ENCODE measurements at regions not wholly inside any gene's neighbourhood (a gene's known extent, or its start where the extent isn't known, plus 50 kb on each side); places are given as distances from the start of the nearest gene placed in this dataset.

GRCh38 chr16:35733971-35734702, 2274.7 kb downstream of the TP53TG3F start:
- no peaks in the 10 kb centered on the region for H3K27me3 ChIP-seq (ENCODE audit: low read depth, low read length)
- no peak overlapping the region for H3K4me2 ChIP-seq (ENCODE audit: low read length)
- no peak overlapping the region for H3K9ac ChIP-seq (ENCODE audit: low read length)
- no peaks in the 10 kb centered on the region for H4K20me1 ChIP-seq (ENCODE audit: insufficient read depth, low read length)
- TF ChIP-seq EZH2phosphoT487 (IDR thresholded peaks at IDR 0.05; ENCODE audit: low read depth) (no peak), CTCF (IDR thresholded peaks at IDR 0.05; ENCODE audit: low read depth, low read length) (no peak)
- no peaks in the 10 kb centered on the region for H3K79me2 ChIP-seq (ENCODE audit: low read length)
- H3K4me3 ChIP-seq (ENCODE audit: low read length) = no peak overlapping the region
- no peak overlapping the region for H3K27ac ChIP-seq (ENCODE audit: low read length)
- no peaks in the 10 kb centered on the region for H3K4me1 ChIP-seq (ENCODE audit: low read length)
- H3K36me3 ChIP-seq (replicated peaks; ENCODE audit: low read depth, low read length) = no peaks in the 10 kb centered on the region
- H2AFZ ChIP-seq (ENCODE audit: low read depth, low read length) = no peak overlapping the region
- H3K9me3 ChIP-seq (ENCODE audit: insufficient read depth, low read length) = no peaks in the 10 kb centered on the region

GRCh38 chr16:35734728-35735402, 2275.5 kb downstream of the TP53TG3F start:
- Histone ChIP-seq H3K9me3 (ENCODE audit: insufficient read depth, low read length) (no peaks in the 10 kb centered on the region), H3K27ac (ENCODE audit: low read length) (no peak overlapping the region), H3K4me1 (ENCODE audit: low read length) (no peaks in the 10 kb centered on the region), H3K9ac (ENCODE audit: low read length) (no peak overlapping the region), H2AFZ (ENCODE audit: low read depth, low read length) (no peak overlapping the region), H4K20me1 (ENCODE audit: insufficient read depth, low read length) (no peaks in the 10 kb centered on the region), H3K36me3 (replicated peaks; ENCODE audit: low read depth, low read length) (no peaks in the 10 kb centered on the region), H3K79me2 (ENCODE audit: low read length) (no peaks in the 10 kb centered on the region), H3K4me2 (ENCODE audit: low read length) (no peak overlapping the region), H3K4me3 (ENCODE audit: low read length) (no peak overlapping the region), H3K27me3 (ENCODE audit: low read depth, low read length) (no peaks in the 10 kb centered on the region)
- no peak for TF ChIP-seq EZH2phosphoT487 (IDR thresholded peaks at IDR 0.05; ENCODE audit: low read depth)
- no peak for TF ChIP-seq CTCF (IDR thresholded peaks at IDR 0.05; ENCODE audit: low read depth, low read length)

- Histone ChIP-seq H3K4me2 (ENCODE audit: low read length) (no peak overlapping the region), H3K9ac (ENCODE audit: low read length) (no peak overlapping the region), H3K4me3 (ENCODE audit: low read length) (no peak overlapping the region)
These were observed 2276.2 kb downstream of the TP53TG3F start for GRCh38 chr16:35735403-35736251.

More at GRCh38 chr16:35735403-35736251, 2276.2 kb downstream of the TP53TG3F start:
- no peak overlapping the region for H2AFZ ChIP-seq (ENCODE audit: low read depth, low read length)
- H3K27ac ChIP-seq (ENCODE audit: low read length) = no peak overlapping the region
- no peaks in the 10 kb centered on the region for H3K4me1 ChIP-seq (ENCODE audit: low read length)
- H4K20me1 ChIP-seq (ENCODE audit: insufficient read depth, low read length) = no peaks in the 10 kb centered on the region
- no peaks in the 10 kb centered on the region for H3K27me3 ChIP-seq (ENCODE audit: low read depth, low read length)
- H3K36me3 ChIP-seq (replicated peaks; ENCODE audit: low read depth, low read length) = no peaks in the 10 kb centered on the region
- no peaks in the 10 kb centered on the region for H3K79me2 ChIP-seq (ENCODE audit: low read length)
- TF ChIP-seq CTCF (IDR thresholded peaks at IDR 0.05; ENCODE audit: low read depth, low read length) = no peak
- TF ChIP-seq EZH2phosphoT487 (IDR thresholded peaks at IDR 0.05; ENCODE audit: low read depth) = no peak
- H3K9me3 ChIP-seq (ENCODE audit: insufficient read depth, low read length) = no peaks in the 10 kb centered on the region

All from OCI-LY3 (cell line).